DOHH2 (cell line): ENCODE measurements at regions not wholly inside any gene's neighbourhood (a gene's known extent, or its start where the extent isn't known, plus 50 kb on each side); places are given as distances from the start of the nearest gene placed in this dataset.

ENCODE experiments used
- H3F3A ChIP-seq: fragments of 200-600 bp; sonication (generic), shearing (Covaris generic); 2 replicates; pipeline ENCODE4 v1.6.0; 2016; ENCODE audit warnings: antibody characterized with exemption, mild to moderate bottlenecking; ENCODE audit not compliant: control insufficient read depth, insufficient read depth
- H3K27ac ChIP-seq: fragments of 200-600 bp; sonication (generic); 2 replicates; pipeline ENCODE4 v1.5.1; 2014; ENCODE audit warnings: low read depth, mild to moderate bottlenecking, low read length, moderate library complexity
- H3K27me3 ChIP-seq: fragments of 200-600 bp; sonication (generic); 2 replicates; pipeline ENCODE4 v1.6.1; 2014; ENCODE audit warnings: mild to moderate bottlenecking, low read length, mixed read lengths; ENCODE audit not compliant: control insufficient read depth
- H3K36me3 ChIP-seq: fragments of 200-600 bp; sonication (generic); 2 replicates; pipeline ENCODE4 v1.6.1; 2014; ENCODE audit warnings: mild to moderate bottlenecking, low read length, moderate library complexity, mixed read lengths; ENCODE audit not compliant: control insufficient read depth
- H3K4me1 ChIP-seq: fragments of 200-600 bp; sonication (generic); 2 replicates; pipeline ENCODE4 v1.6.1; 2014; ENCODE audit warnings: mild to moderate bottlenecking, low read length, mixed read lengths; ENCODE audit not compliant: control insufficient read depth
- H3K4me2 ChIP-seq: fragments of 200-600 bp; sonication (generic); 2 replicates; pipeline ENCODE4 v1.6.0; 2014; ENCODE audit warnings: mild to moderate bottlenecking, low read length, moderate library complexity
- H3K4me3 ChIP-seq: fragments of 200-600 bp; sonication (generic); 2 replicates; pipeline ENCODE4 v1.5.1; 2014; ENCODE audit warnings: mild to moderate bottlenecking, low read length, mixed read lengths
- H3K79me2 ChIP-seq: fragments of 200-600 bp; sonication (generic); 2 replicates; pipeline ENCODE4 v1.6.1; 2014; ENCODE audit warnings: mild to moderate bottlenecking, low read length, mixed read lengths; ENCODE audit not compliant: control insufficient read depth
- H3K9me2 ChIP-seq: fragments of 200-600 bp; sonication (generic); replicated peaks from 2 replicates; pipeline ENCODE4 v1.6.1; 2014; ENCODE audit warnings: mild to moderate bottlenecking, low read length, mixed read lengths; ENCODE audit not compliant: control insufficient read depth
- H3K9me3 ChIP-seq: fragments of 200-600 bp; sonication (generic); 2 replicates; pipeline ENCODE4 v1.6.1; 2014; ENCODE audit warnings: antibody characterized with exemption, low read length, mixed read lengths; ENCODE audit not compliant: control insufficient read depth, insufficient read depth
- H4K20me1 ChIP-seq: fragments of 200-600 bp; sonication (generic); 2 replicates; pipeline ENCODE4 v1.6.0; 2014; ENCODE audit warnings: low read depth, mild to moderate bottlenecking, antibody characterized with exemption, low read length, moderate library complexity; ENCODE audit not compliant: control insufficient read depth, insufficient read depth
- CTCF ChIP-seq: fragments of 200-600 bp; sonication (generic); IDR thresholded peaks from one replicate; pipeline ENCODE4 v1.5.1; 2014; ENCODE audit warnings: antibody characterized with exemption, mild to moderate bottlenecking, low read depth, low read length; ENCODE audit not compliant: poor library complexity, severe bottlenecking
- EZH2phosphoT487 ChIP-seq: fragments of 200-600 bp; sonication (generic); IDR thresholded peaks from 2 replicates; pipeline ENCODE4 v1.6.1; 2017; ENCODE audit warnings: borderline replicate concordance, mild to moderate bottlenecking, antibody characterized with exemption, low read length, moderate library complexity, mixed read lengths

- H3K4me3 ChIP-seq = no peak overlapping the region
- H3K9me2 ChIP-seq = no peaks in the 10 kb centered on the region
- no peaks in the 10 kb centered on the region for H3K4me1 ChIP-seq
- H4K20me1 ChIP-seq = no peaks in the 10 kb centered on the region
- H3K36me3 ChIP-seq = no peaks in the 10 kb centered on the region
- H3K79me2 ChIP-seq = no peaks in the 10 kb centered on the region
- no peak overlapping the region for H3K4me2 ChIP-seq
- no peaks in the 10 kb centered on the region for H3F3A ChIP-seq
- H3K27ac ChIP-seq = no peak overlapping the region
- H3K9me3 ChIP-seq = no peaks in the 10 kb centered on the region
- no peaks in the 10 kb centered on the region for H3K27me3 ChIP-seq
- TF ChIP-seq EZH2phosphoT487 (no peak), CTCF (no peak)
These were observed 113.4 kb downstream of the ELOVL4 start for GRCh38 chr6:79833964-79834284.

GRCh38 chr6:79833264-79833963 lies 113.9 kb downstream of the ELOVL4 start:
- H3K9me3 ChIP-seq = no peaks in the 10 kb centered on the region
- no peak overlapping the region for H3K4me3 ChIP-seq
- no peaks in the 10 kb centered on the region for H4K20me1 ChIP-seq
- no peaks in the 10 kb centered on the region for H3F3A ChIP-seq
- no peaks in the 10 kb centered on the region for H3K27me3 ChIP-seq
- no peak overlapping the region for H3K27ac ChIP-seq
- no peaks in the 10 kb centered on the region for H3K79me2 ChIP-seq
- H3K4me1 ChIP-seq = no peaks in the 10 kb centered on the region
- H3K4me2 ChIP-seq = no peak overlapping the region
- H3K36me3 ChIP-seq = no peaks in the 10 kb centered on the region
- TF ChIP-seq CTCF (no peak), EZH2phosphoT487 (no peak)
- H3K9me2 ChIP-seq = no peaks in the 10 kb centered on the region

GRCh38 chr6:79832723-79833122 lies 114.6 kb downstream of the ELOVL4 start:
- TF ChIP-seq CTCF = no peak
- no peak for TF ChIP-seq EZH2phosphoT487
- no peaks in the 10 kb centered on the region for H3K9me3 ChIP-seq
- H3F3A ChIP-seq = no peaks in the 10 kb centered on the region
- H4K20me1 ChIP-seq = no peaks in the 10 kb centered on the region
- H3K4me2 ChIP-seq = no peak overlapping the region
- no peaks in the 10 kb centered on the region for H3K79me2 ChIP-seq
- no peaks in the 10 kb centered on the region for H3K27me3 ChIP-seq
- H3K27ac ChIP-seq = no peak overlapping the region
- H3K36me3 ChIP-seq = no peaks in the 10 kb centered on the region
- no peak overlapping the region for H3K4me3 ChIP-seq
- no peaks in the 10 kb centered on the region for H3K4me1 ChIP-seq
- no peaks in the 10 kb centered on the region for H3K9me2 ChIP-seq
